Right lung (tissue), 2 donors: ENCODE measurements at regions not wholly inside any gene's neighbourhood (a gene's known extent, or its start where the extent isn't known, plus 50 kb on each side); places are given as distances from the start of the nearest gene placed in this dataset.
A peak's percentile ranks its signal among the peaks of the same experiment; 100 is the strongest.

Experiments
- DNase-seq, 2 donors: peaks; one replicate each; pipeline ENCODE4 v3.0.0-alpha.2; 2013

DNA sequence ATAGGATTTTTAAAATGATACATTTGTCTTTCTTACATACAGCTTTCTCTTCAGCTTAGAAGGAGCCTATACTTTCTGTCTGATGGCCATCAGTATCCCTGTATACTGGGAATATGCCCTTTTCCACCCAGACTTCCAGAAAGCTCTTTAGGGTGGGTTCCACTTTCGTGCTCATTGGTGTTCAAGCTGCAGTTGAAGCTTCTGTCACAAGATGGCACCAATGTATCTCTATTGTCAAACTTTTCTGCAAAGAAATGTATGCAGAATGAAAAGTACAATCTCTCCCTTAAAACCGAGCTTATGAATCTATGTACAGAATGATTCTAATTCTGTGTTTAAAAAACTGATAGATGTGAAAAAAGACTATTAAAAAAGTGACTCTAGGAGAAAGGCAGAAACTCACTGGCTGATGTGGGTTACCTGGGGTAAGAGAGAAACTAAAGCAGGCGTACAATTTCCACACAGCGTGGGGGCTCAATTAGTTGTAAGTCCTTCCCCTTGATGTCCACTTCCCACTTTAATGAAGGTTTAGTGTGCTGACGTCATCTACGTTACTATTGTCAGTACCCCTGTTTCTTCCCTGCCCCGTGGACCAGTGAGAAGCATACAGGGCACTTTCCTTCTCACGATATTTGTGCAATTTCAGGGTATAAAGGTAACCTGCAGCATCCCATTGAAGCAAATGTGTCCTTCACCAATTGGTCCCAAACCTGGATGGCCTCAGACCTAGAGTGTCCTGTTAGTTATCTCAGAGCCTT, 57.3 kb upstream of the TCEAL2 start:
- peak; percentile 1 to 7 for DNase-seq

DNA sequence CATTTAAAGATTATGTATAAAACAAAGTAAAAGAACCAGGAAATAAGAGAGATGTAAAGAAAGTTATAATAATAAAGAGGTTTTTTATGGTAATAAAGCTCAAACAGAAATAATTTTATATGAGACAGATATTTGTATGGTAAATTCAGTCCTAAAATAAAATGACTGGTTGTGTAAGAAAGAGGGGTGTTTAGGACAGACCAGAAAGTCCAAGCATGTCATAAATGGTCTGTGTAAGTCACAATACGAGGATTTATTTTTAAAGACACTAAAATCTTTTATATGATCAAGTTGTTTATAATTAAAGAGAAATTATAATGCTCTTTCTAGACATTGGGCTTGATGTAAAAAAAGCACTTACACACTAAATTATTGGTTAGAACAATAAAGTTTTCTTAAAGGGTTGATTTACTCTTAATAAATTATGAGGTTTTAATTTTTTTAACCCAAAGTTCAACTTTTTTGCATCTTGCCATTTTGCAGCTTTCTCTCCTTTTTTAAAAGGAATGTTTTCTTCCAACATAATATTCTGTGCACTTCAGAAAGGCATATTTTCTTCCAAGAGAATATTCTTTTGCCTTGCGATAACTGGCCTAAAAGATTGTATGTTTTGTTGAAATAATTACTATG, 61.9 kb upstream of the TCEAL2 start:
- no peak for DNase-seq

DNA sequence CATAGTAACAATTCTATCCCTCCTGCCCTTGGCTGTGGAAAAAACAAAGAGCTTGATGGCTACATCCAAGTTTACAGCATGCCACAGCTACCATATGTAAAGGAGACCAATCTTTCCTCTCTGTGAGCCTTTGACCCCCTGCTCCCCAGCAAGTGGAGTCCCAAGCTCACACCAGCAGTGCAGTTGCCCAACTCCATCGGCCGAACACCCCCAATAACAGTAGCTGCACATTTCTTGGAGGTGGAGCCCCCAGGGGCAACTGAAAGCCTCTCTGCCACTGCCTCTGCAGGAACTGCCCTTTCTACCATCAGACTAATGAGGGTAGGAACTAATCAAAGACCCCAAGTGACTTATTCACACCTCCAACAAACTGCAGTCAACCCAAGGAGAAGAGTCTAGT, 81.0 kb upstream of the TCEAL2 start:
- no peak for DNase-seq

DNA sequence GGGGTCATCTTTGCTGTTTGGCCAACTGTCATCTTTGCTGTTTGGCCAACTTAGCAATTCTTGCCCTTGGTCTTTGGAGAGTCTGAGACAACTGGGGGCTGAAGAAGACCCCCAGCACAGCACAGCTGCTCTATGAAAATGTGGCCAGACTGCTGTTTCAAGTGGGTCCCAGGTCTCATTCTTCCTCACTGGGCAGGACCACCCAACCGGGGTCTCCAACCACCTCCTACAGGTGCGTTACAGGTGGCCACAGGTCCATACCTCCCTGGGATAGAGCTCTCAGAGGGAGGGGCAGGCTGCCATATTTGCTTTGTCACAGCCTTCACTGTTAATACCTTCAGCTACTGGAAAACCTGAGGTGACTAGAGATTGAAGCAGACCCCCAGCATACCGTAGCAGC, 82.1 kb upstream of the TCEAL2 start:
- no peak for DNase-seq

DNA sequence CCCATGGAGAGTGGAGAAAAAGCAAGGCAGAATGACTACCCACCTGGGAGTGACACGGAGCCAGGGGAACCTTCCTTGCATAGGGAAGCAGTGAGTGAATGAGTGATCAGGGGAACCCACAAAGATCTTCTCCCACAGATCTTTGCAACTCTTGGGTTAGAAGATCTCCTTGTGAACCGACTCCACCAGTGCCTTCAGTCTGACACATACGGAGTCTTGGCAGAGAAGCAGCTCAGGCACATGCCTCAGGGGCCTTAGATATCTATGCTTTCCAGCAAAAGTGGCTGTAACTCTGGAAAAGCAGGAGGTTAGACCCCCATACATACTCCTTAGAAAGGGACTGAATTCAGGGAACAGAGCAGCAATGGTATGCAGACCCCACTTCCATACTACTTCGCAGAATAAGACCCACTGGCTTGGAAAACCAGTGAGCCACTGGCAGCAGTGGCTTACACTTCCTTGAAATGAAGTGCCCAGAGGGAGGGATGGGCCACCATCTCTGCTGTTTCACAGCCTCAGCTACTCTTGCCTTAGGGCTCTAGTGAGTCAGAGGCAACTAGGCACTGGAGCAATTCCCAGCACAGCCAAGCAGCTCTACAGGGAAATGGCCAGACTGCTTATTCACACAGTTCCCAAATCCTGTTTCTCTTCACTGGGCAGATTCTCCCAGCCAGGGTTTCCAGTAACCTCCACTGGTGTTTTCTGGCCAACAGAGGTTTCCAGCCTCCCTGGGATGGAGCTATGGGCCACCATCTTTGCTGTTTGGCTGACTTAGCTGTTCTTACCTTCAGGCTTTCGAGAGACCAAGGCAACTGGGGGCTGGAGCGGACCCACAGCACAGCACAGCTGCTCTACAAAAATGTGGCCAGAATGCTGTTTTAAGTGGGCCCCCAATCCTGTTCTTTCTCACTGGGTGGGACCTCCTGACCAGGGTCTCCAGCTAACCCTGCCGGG, 82.8 kb upstream of the TCEAL2 start:
- no peak for DNase-seq

DNA sequence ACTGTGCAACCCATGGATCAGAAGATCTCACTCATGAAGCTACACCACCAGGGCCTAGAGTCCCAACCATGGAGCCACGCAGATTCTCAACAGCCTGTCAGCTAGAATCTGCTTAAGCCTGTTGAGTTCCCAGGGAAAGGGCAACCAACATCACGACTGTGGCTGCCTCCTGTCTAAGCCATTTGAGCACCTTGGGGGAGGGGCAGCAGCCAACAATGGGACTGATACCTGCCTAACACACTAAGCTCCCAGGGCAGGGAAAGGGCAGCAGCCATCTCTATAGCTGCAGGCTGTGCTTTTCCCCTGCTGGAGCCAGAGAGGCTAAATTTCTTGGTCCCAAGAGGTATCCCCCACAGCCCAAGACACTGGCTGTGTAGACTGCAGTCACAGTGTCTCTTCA, 96.5 kb upstream of the TCEAL2 start:
- DNase-seq, result no peak

DNA sequence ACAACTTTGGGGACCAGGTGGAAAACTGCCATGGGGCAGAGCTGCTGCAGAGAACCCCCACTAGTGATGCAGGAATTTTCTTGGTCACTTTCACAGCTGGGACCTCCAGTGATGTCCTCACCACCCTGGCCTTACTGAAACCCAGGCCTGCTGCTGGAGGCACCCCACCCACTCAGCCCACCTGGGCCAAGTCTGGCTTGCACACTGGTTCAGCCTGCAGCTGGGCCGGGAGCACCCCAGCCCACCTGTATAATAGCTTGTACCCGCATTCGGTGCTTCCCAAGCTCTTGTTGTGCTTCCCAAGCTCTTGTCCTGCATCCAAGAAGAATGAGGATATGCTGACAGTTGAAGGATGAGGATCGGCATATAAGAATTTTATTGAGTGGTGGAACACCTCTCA, 86.4 kb upstream of the ZMAT1 start:
- no peak for DNase-seq

DNA sequence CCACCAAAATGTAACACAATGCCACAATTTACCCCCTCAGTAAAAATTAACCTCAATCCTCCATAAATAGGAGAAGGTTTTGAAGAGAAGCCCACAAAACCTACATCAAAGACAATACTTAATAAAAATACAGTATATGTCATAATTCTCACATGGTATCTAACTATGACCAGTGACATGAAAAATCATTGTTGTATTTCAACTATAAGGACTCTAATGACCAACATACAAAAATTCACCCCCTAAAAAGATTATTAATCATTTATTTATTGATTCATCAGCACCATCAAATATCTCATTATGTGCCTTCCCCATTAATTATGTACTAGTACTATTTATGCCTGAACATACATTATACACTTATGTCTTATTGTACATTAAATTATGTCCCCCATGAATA, 77.1 kb upstream of the ZMAT1 start:
- no peak for DNase-seq

DNA sequence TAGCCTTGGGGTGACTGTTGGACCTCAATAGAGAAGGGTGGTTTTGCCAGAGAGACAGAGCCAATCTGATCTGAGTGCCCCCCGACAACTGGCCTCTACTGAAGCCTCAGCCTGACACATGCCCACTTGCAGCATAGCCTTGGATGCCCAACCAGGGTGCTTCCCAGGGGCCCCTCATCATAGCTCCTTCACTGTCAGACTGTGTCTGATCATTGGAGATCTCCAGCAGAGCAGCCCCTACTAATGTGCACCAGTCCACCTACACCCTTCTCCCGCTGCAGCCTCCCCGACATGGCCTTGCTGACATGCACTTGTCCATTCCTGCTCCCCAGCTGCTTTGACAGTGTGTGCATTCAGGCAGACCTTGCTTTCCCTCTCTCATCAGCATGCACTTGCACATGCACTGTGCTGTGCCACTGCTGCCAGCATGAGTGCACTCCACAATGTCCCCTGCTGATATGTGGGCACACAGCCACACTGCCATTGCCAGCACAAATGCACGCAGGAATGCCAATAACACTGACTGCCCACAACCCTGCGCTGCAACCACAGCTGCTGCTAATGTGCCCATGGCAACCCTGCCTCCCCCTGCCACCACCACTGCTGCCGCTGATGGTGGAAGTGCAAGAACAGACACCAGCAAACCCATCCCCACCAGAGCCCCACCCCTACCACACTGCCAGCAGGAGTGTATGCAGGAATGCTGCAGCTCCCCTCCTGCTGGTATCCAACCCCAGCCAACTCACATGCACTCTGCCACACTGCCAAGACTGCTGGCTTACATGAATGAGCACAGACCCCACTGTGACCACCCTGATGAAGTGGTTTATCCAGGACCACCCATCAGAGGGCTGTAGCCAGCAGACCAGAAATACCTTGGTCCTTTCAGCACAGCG, 68.1 kb upstream of the ZMAT1 start:
- no peak for DNase-seq

DNA sequence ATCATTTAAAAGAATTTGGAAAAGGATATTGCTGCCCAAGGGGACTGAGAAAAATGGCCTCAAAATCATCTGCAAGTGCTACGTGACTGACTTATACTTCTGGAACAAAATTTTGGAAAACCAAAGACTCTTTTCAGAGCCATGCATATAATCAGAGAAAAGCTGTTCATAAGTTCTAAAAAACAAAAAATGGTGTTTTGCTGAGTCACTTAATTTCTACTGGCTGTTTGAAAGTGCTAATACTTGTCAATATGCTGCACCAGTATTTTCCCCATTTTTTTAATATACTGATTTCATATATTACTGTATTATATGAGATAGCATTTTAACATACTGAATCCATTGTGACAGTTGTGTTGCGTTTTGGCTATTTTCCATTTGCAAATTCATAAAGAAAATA, 61.5 kb upstream of the ZMAT1 start:
- DNase-seq, result no peak

DNA sequence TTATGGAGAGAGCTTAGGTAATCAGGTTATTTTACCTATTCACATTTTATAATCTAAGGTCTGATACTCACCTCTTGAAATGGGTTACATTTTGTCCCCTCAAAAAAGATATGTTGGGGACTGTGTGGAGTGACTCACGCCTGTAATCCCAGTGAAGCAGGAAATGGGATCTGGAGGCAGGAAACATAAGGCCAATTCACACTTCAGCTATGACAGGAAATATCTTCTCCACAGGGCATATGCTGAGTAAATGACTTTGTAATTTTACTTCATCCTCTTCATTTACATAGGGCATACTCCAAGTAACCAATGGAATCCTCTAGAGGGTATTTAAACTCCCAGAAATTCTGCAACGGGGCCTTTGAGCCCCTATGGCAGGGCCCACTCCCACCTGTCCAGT, 54.8 kb upstream of the ZMAT1 start:
- no peak for DNase-seq
